A673 (cell line): ENCODE measurements at regions not wholly inside any gene's neighbourhood (a gene's known extent, or its start where the extent isn't known, plus 50 kb on each side); places are given as distances from the start of the nearest gene placed in this dataset.
A peak's percentile ranks its signal among the peaks of the same experiment; 100 is the strongest.

ENCODE experiments used
- BruUV-seq: library from RNA; stranded (reverse); fragments of 400-500 nt; replicated peaks from 2 replicates; lab custom pipeline; 2021; lab: Mats Ljungman, UMichigan
- CTCF ChIA-PET: fragments of 300-600 bp; sonication (Branson Sonifier 250); formaldehyde crosslinking; loops from one replicate; lab custom pipeline; 2022; ENCODE audit warnings: antibody characterized with exemption; lab: Charles Lee
- POLR2A ChIA-PET: fragments of 300-600 bp; sonication (Branson Sonifier 250); formaldehyde crosslinking; loops from one replicate; lab custom pipeline; 2022; ENCODE audit warnings: antibody characterized with exemption; ENCODE audit not compliant: low non-redundant PET; lab: Charles Lee
- DNase-seq: peaks from one replicate; pipeline ENCODE4 v3.0.0-alpha.2; 2015; ENCODE audit warnings: low spot score
- H3K27ac ChIP-seq: fragments of 200-600 bp; sonication (generic); 2 replicates; pipeline ENCODE4 v1.5.1; 2016; ENCODE audit warnings: mixed run types, low read depth, mild to moderate bottlenecking, mixed read lengths, antibody characterized with exemption, low read length; ENCODE audit not compliant: poor library complexity, severe bottlenecking
- H3K27me3 ChIP-seq: fragments of 200-600 bp; sonication (generic); replicated peaks from 2 replicates; pipeline ENCODE4 v1.6.1; 2017; ENCODE audit warnings: mixed run types, low read depth, mild to moderate bottlenecking, mixed read lengths, antibody characterized with exemption, low read length; ENCODE audit not compliant: insufficient read depth, poor library complexity
- H3K36me3 ChIP-seq: fragments of 200-600 bp; sonication (generic); 2 replicates; pipeline ENCODE4 v1.6.1; 2016; ENCODE audit warnings: mixed run types, mild to moderate bottlenecking, mixed read lengths, antibody characterized with exemption, low read length; ENCODE audit not compliant: insufficient read depth, poor library complexity, severe bottlenecking
- H3K4me1 ChIP-seq: fragments of 200-600 bp; sonication (generic); 2 replicates; pipeline ENCODE4 v1.6.1; 2017; ENCODE audit warnings: mixed run types, mild to moderate bottlenecking, mixed read lengths, antibody characterized with exemption, low read length; ENCODE audit not compliant: insufficient read depth, poor library complexity, severe bottlenecking
- H3K4me3 ChIP-seq: fragments of 200-600 bp; sonication (generic); 2 replicates; pipeline ENCODE4 v1.5.1; 2016; ENCODE audit warnings: low read depth, mixed run types, mild to moderate bottlenecking, mixed read lengths, low read length; ENCODE audit not compliant: poor library complexity, severe bottlenecking
- H3K9me3 ChIP-seq: fragments of 200-600 bp; sonication (generic); 2 replicates; pipeline ENCODE4 v1.6.1; 2016; ENCODE audit warnings: mixed run types, low read depth, mild to moderate bottlenecking, mixed read lengths, antibody characterized with exemption, low read length; ENCODE audit not compliant: poor library complexity, severe bottlenecking
- CTCF ChIP-seq: fragments of 300-800, 200-600 bp; sonication (generic); conservative IDR thresholded peaks from 2 replicates; pipeline ENCODE4 v1.5.1; 2017; ENCODE audit warnings: low read depth, mild to moderate bottlenecking, antibody characterized with exemption, low read length, moderate library complexity, mixed read lengths
- EZH2 ChIP-seq: fragments of 200-600 bp; sonication (generic); IDR thresholded peaks from 2 replicates; pipeline ENCODE4 v1.6.1; 2017; ENCODE audit warnings: borderline replicate concordance, low read depth, mild to moderate bottlenecking, mixed read lengths, antibody characterized with exemption, low read length; ENCODE audit not compliant: poor library complexity, severe bottlenecking
- intact Hi-C: fragments of 100-400 bp; cut with micrococcal nuclease; formaldehyde crosslinking; loops from one replicate; pipeline ENCODE4 v1.10.0; 2022; ENCODE audit not compliant: unreplicated experiment

DNA sequence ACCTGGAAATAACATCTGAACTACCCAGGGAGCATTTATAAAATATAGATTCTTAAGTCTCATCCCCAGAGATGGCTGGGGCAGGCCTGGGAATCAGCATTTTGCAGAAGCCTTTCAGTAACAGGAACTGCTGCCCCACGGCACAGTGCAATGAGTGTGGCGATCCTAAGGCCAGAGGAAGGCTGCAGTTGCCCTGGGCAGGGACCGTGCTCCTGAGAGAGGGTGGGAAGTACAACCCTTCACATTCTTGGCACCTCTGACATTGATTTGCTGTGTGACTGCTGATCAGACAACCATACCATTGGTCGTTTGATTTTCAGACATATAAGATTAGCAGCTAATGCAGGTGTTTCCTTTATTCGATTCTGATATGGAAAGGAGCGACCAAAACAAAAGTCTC, 233.6 kb downstream of the STIM2 start:
- Histone ChIP-seq H3K36me3 (no peaks in the 10 kb centered on the region), H3K4me1 (no peaks in the 10 kb centered on the region), H3K27ac (no peak overlapping the region), H3K9me3 (no peaks in the 10 kb centered on the region), H3K4me3 (no peak overlapping the region), H3K27me3 (no peaks in the 10 kb centered on the region)
- no peak for DNase-seq
- BruUV-seq, result no TSS peak
- CTCF ChIA-PET, result no interaction called here
- intact Hi-C loops, result no loop called here
- POLR2A ChIA-PET, result no interaction called here
- TF ChIP-seq EZH2, result no peak
- TF ChIP-seq CTCF, result no peak

DNA sequence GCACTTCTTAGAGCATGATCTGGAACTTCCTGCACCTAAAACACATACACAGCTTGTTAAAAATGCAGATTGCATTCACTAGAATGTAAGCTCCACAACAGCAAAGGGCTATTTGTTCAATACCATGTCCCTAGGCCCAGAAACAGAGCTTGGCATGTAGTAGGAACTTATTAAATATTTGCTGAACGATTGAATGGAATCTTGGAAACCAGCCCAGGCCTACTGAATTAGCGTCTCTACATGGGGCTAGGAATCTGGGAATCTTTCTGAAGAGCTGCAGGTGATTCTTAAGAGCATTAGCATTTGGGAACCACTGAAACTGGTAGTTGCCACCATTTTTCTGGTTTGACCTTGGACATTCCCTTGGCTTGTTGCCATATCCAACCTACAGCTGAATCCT, 234.1 kb downstream of the STIM2 start:
- Histone ChIP-seq H3K27me3 (no peaks in the 10 kb centered on the region), H3K4me1 (no peaks in the 10 kb centered on the region), H3K4me3 (no peak overlapping the region), H3K9me3 (no peaks in the 10 kb centered on the region), H3K27ac (no peak overlapping the region), H3K36me3 (no peaks in the 10 kb centered on the region)
- ChIA-PET CTCF (no interaction called here), POLR2A (no interaction called here)
- BruUV-seq, result no TSS peak
- TF ChIP-seq EZH2 (no peak), CTCF (no peak)
- DNase-seq, result peak; percentile 35
- intact Hi-C loops, result no loop called here

GRCh38 chr4:27096142-27096824, 235.6 kb downstream of the STIM2 start:
- POLR2A ChIA-PET, result no interaction called here
- Histone ChIP-seq H3K27ac (no peak overlapping the region), H3K27me3 (no peaks in the 10 kb centered on the region), H3K4me1 (no peaks in the 10 kb centered on the region), H3K4me3 (no peak overlapping the region), H3K36me3 (no peaks in the 10 kb centered on the region), H3K9me3 (no peaks in the 10 kb centered on the region)
- TF ChIP-seq EZH2, result no peak
- TF ChIP-seq CTCF, result peak; percentile 33; the same call in 1 of the 2 replicates
- CTCF ChIA-PET, result no interaction called here
- BruUV-seq, result no TSS peak
- intact Hi-C loops, result loop anchor here (2.0 kb wide), 1 partner anchor 223 kb away; no protein-coding TSS in a partner anchor
- DNase-seq, result no peak
